SU-DHL-6 (cell line): ENCODE measurements at regions not wholly inside any gene's neighbourhood (a gene's known extent, or its start where the extent isn't known, plus 50 kb on each side); places are given as distances from the start of the nearest gene placed in this dataset.

Source experiments
- EZH2phosphoT487 ChIP-seq: fragments of 200-600 bp; sonication (generic), shearing (Covaris generic); conservative IDR thresholded peaks from 2 replicates; pipeline ENCODE4 v1.6.1; 2018; ENCODE audit warnings: mild to moderate bottlenecking, antibody characterized with exemption, low read length, moderate library complexity, mixed read lengths
- TF ChIP-seq, protein P1 (sequence below): fragments of 200-600 bp; sonication (generic); IDR thresholded peaks from one replicate; pipeline ENCODE4 v1.5.1; 2017; ENCODE audit warnings: antibody characterized with exemption, mild to moderate bottlenecking, low read length, moderate library complexity; ENCODE audit not compliant: insufficient read depth, poor library complexity, severe bottlenecking

DNA sequence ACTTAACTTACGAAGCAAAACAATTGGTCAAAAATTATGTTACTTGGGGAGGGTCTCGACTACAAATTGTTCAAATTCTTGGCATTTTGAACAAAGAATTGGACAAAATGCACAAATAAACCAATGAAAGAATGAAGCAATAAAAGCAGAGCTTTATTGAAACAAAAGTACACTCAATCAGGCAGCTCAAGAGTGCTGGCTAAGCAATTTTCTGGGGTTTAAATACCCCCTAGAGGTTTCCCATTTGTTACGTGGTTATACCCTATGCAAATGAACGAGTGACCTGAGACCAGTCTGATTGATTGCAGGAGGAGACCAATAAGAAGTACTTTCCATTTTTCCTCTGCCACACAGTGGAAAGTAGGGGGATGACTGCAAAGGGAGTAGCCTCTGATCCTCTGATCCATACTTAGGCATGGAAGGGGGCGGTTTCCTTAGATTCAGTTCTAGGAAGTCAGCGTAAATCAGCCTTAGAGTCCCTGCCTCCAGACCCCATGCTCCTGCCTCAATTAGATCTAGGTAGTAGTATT, 228.6 kb downstream of the EFNB2 start:
- TF ChIP-seq, protein P1, sequence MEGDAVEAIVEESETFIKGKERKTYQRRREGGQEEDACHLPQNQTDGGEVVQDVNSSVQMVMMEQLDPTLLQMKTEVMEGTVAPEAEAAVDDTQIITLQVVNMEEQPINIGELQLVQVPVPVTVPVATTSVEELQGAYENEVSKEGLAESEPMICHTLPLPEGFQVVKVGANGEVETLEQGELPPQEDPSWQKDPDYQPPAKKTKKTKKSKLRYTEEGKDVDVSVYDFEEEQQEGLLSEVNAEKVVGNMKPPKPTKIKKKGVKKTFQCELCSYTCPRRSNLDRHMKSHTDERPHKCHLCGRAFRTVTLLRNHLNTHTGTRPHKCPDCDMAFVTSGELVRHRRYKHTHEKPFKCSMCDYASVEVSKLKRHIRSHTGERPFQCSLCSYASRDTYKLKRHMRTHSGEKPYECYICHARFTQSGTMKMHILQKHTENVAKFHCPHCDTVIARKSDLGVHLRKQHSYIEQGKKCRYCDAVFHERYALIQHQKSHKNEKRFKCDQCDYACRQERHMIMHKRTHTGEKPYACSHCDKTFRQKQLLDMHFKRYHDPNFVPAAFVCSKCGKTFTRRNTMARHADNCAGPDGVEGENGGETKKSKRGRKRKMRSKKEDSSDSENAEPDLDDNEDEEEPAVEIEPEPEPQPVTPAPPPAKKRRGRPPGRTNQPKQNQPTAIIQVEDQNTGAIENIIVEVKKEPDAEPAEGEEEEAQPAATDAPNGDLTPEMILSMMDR: no peak
- no peak for TF ChIP-seq EZH2phosphoT487
